ENCODE measurements at regions not wholly inside any gene's neighbourhood (a gene's known extent, or its start where the extent isn't known, plus 50 kb on each side); places are given as distances from the start of the nearest gene placed in this dataset.

DNA sequence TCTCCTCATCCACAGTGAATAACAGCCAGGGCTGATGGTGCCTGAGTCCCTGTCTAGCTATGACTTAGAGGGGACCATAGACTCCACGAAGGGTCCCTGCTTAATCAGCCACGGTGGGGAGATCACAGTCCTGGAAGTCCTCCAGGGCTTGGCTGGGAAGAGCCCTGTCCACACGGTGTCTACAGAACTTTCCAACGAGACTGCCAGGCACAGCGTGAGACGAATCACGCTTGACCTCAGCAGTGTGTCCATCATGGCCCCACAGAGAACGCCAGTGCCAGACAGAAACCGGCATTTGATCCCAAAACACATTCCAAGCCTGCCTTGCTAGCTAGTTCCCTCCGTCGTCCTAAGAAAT lies 143.4 kb downstream of the CRYBB2 start:
- Mint-ChIP-seq H3K9me3 (no peaks in the 10 kb centered on the region), H3K4me1 (peaks cover 7% of the 10 kb centered on the region), H3K27ac (no peak overlapping the region), H3K27me3 (ENCODE audit: insufficient read depth, low read depth, poor library complexity) (peaks cover 25% of the 10 kb centered on the region), H3K36me3 (ENCODE audit: low read depth) (peaks cover 6% of the 10 kb centered on the region; the same call in 2 of the 3 replicates), H3K4me3 (no peak overlapping the region)
- no peaks in the 10 kb centered on the region for H3K9me2 ChIP-seq (ENCODE audit: insufficient read depth)
- no peak overlapping the region for H3K4me3 ChIP-seq
- H3K36me3 ChIP-seq (ENCODE audit: insufficient read depth) = no peaks in the 10 kb centered on the region
- DNase-seq (ENCODE audit: low spot score) = no peak
- peaks cover 6% of the 10 kb centered on the region for H4K20me1 ChIP-seq (replicated peaks; ENCODE audit: insufficient read depth)
- no peak overlapping the region for H3K4me2 ChIP-seq
- 0 out of 2 replicates have a peak, but pooled peaks cover 2% of the 10 kb centered on the region for H3F3A ChIP-seq (replicated peaks; ENCODE audit: low read depth)
- no peak for ATAC-seq
- no peaks in the 10 kb centered on the region for H3K4me1 ChIP-seq (ENCODE audit: insufficient read depth)
- TF ChIP-seq STAT1 (IDR thresholded peaks at IDR 0.05; ENCODE audit: unreplicated experiment) (no peak), ZNF114 (CRISPR knock-in tag; IDR thresholded peaks at IDR 0.05) (no peak), JUNB (IDR thresholded peaks at IDR 0.05; ENCODE audit: unreplicated experiment) (no peak), POLR2AphosphoS5 (IDR thresholded peaks at IDR 0.05; ENCODE audit: low read depth) (no peak), NANOG (IDR thresholded peaks at IDR 0.05; ENCODE audit: borderline replicate concordance) (no peak), EZH2 (IDR thresholded peaks at IDR 0.05; ENCODE audit: low read depth, unreplicated experiment) (no peak), CREB1 (CRISPR knock-in tag; IDR thresholded peaks at IDR 0.05; ENCODE audit: low read depth) (no peak), EZH2phosphoT487 (IDR thresholded peaks at IDR 0.05; ENCODE audit: unreplicated experiment) (no peak), ZNF331 (CRISPR knock-in tag; IDR thresholded peaks at IDR 0.05; ENCODE audit: low read depth) (no peak)
- TF ChIP-seq, protein P1, sequence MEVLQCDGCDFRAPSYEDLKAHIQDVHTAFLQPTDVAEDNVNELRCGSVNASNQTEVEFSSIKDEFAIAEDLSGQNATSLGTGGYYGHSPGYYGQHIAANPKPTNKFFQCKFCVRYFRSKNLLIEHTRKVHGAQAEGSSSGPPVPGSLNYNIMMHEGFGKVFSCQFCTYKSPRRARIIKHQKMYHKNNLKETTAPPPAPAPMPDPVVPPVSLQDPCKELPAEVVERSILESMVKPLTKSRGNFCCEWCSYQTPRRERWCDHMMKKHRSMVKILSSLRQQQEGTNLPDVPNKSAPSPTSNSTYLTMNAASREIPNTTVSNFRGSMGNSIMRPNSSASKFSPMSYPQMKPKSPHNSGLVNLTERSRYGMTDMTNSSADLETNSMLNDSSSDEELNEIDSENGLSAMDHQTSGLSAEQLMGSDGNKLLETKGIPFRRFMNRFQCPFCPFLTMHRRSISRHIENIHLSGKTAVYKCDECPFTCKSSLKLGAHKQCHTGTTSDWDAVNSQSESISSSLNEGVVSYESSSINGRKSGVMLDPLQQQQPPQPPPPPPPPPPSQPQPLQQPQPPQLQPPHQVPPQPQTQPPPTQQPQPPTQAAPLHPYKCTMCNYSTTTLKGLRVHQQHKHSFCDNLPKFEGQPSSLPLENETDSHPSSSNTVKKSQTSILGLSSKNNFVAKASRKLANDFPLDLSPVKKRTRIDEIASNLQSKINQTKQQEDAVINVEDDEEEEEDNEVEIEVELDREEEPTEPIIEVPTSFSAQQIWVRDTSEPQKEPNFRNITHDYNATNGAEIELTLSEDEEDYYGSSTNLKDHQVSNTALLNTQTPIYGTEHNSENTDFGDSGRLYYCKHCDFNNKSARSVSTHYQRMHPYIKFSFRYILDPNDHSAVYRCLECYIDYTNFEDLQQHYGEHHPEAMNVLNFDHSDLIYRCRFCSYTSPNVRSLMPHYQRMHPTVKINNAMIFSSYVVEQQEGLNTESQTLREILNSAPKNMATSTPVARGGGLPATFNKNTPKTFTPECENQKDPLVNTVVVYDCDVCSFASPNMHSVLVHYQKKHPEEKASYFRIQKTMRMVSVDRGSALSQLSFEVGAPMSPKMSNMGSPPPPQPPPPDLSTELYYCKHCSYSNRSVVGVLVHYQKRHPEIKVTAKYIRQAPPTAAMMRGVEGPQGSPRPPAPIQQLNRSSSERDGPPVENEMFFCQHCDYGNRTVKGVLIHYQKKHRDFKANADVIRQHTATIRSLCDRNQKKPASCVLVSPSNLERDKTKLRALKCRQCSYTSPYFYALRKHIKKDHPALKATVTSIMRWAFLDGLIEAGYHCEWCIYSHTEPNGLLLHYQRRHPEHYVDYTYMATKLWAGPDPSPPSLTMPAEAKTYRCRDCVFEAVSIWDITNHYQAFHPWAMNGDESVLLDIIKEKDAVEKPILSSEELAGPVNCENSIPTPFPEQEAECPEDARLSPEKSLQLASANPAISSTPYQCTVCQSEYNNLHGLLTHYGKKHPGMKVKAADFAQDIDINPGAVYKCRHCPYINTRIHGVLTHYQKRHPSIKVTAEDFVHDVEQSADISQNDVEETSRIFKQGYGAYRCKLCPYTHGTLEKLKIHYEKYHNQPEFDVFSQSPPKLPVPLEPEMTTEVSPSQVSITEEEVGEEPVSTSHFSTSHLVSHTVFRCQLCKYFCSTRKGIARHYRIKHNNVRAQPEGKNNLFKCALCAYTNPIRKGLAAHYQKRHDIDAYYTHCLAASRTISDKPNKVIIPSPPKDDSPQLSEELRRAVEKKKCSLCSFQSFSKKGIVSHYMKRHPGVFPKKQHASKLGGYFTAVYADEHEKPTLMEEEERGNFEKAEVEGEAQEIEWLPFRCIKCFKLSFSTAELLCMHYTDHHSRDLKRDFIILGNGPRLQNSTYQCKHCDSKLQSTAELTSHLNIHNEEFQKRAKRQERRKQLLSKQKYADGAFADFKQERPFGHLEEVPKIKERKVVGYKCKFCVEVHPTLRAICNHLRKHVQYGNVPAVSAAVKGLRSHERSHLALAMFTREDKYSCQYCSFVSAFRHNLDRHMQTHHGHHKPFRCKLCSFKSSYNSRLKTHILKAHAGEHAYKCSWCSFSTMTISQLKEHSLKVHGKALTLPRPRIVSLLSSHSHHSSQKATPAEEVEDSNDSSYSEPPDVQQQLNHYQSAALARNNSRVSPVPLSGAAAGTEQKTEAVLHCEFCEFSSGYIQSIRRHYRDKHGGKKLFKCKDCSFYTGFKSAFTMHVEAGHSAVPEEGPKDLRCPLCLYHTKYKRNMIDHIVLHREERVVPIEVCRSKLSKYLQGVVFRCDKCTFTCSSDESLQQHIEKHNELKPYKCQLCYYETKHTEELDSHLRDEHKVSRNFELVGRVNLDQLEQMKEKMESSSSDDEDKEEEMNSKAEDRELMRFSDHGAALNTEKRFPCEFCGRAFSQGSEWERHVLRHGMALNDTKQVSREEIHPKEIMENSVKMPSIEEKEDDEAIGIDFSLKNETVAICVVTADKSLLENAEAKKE (CRISPR knock-in tag; IDR thresholded peaks at IDR 0.05) = no peak
- TF ChIP-seq, protein P2, sequence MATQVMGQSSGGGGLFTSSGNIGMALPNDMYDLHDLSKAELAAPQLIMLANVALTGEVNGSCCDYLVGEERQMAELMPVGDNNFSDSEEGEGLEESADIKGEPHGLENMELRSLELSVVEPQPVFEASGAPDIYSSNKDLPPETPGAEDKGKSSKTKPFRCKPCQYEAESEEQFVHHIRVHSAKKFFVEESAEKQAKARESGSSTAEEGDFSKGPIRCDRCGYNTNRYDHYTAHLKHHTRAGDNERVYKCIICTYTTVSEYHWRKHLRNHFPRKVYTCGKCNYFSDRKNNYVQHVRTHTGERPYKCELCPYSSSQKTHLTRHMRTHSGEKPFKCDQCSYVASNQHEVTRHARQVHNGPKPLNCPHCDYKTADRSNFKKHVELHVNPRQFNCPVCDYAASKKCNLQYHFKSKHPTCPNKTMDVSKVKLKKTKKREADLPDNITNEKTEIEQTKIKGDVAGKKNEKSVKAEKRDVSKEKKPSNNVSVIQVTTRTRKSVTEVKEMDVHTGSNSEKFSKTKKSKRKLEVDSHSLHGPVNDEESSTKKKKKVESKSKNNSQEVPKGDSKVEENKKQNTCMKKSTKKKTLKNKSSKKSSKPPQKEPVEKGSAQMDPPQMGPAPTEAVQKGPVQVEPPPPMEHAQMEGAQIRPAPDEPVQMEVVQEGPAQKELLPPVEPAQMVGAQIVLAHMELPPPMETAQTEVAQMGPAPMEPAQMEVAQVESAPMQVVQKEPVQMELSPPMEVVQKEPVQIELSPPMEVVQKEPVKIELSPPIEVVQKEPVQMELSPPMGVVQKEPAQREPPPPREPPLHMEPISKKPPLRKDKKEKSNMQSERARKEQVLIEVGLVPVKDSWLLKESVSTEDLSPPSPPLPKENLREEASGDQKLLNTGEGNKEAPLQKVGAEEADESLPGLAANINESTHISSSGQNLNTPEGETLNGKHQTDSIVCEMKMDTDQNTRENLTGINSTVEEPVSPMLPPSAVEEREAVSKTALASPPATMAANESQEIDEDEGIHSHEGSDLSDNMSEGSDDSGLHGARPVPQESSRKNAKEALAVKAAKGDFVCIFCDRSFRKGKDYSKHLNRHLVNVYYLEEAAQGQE (IDR thresholded peaks at IDR 0.05; ENCODE audit: unreplicated experiment) = no peak
- TF ChIP-seq, protein P3, sequence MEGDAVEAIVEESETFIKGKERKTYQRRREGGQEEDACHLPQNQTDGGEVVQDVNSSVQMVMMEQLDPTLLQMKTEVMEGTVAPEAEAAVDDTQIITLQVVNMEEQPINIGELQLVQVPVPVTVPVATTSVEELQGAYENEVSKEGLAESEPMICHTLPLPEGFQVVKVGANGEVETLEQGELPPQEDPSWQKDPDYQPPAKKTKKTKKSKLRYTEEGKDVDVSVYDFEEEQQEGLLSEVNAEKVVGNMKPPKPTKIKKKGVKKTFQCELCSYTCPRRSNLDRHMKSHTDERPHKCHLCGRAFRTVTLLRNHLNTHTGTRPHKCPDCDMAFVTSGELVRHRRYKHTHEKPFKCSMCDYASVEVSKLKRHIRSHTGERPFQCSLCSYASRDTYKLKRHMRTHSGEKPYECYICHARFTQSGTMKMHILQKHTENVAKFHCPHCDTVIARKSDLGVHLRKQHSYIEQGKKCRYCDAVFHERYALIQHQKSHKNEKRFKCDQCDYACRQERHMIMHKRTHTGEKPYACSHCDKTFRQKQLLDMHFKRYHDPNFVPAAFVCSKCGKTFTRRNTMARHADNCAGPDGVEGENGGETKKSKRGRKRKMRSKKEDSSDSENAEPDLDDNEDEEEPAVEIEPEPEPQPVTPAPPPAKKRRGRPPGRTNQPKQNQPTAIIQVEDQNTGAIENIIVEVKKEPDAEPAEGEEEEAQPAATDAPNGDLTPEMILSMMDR (conservative IDR thresholded peaks at IDR 0.05; ENCODE audit: low read depth in 2 of 2) = no peak
- TF ChIP-seq, protein P4, sequence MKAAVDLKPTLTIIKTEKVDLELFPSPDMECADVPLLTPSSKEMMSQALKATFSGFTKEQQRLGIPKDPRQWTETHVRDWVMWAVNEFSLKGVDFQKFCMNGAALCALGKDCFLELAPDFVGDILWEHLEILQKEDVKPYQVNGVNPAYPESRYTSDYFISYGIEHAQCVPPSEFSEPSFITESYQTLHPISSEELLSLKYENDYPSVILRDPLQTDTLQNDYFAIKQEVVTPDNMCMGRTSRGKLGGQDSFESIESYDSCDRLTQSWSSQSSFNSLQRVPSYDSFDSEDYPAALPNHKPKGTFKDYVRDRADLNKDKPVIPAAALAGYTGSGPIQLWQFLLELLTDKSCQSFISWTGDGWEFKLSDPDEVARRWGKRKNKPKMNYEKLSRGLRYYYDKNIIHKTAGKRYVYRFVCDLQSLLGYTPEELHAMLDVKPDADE (IDR thresholded peaks at IDR 0.05) = no peak
- H3K27ac ChIP-seq (ENCODE audit: low read depth) = no peak overlapping the region
- H2AFZ ChIP-seq = no peak overlapping the region
- no peaks in the 10 kb centered on the region for H3K27me3 ChIP-seq (ENCODE audit: insufficient read depth)
- H3K79me2 ChIP-seq (replicated peaks; ENCODE audit: insufficient read depth) = no peaks in the 10 kb centered on the region

Data from GM23338 (cell line).